Nephron (organoid): ENCODE measurements at regions not wholly inside any gene's neighbourhood (a gene's known extent, or its start where the extent isn't known, plus 50 kb on each side); places are given as distances from the start of the nearest gene placed in this dataset.

Source experiments
- H3K27ac Mint-ChIP-seq, 3 experiments: 2 replicates each; pipeline ENCODE4 v1.8.0; 2020; ENCODE audit warnings: mixed read lengths in 3 of 3, mild to moderate bottlenecking in 2 of 3, moderate library complexity in 1 of 3
- H3K27me3 Mint-ChIP-seq: 2 replicates; pipeline ENCODE4 v1.8.0; 2021; ENCODE audit warnings: low read depth, mild to moderate bottlenecking, moderate library complexity, mixed read lengths
- H3K36me3 Mint-ChIP-seq: 2 replicates; pipeline ENCODE4 v1.8.0; 2020; ENCODE audit warnings: low read depth, mixed read lengths
- H3K4me1 Mint-ChIP-seq: 2 replicates; pipeline ENCODE4 v1.8.0; 2020; ENCODE audit warnings: mixed read lengths
- H3K4me3 Mint-ChIP-seq, 3 experiments: 2 replicates each; pipeline ENCODE4 v1.8.0; 2020; ENCODE audit warnings: mild to moderate bottlenecking in 3 of 3, mixed read lengths in 3 of 3, moderate library complexity in 2 of 3
- H3K9me3 Mint-ChIP-seq: 2 replicates; pipeline ENCODE4 v1.8.0; 2020; ENCODE audit warnings: mixed read lengths
- CTCF ChIP-seq, 3 experiments: fragments of 200-600 bp; sonication (generic); IDR thresholded peaks; one replicate each; pipeline ENCODE4 v1.5.0; 2021; ENCODE audit warnings: antibody characterized with exemption in 3 of 3; ENCODE audit not compliant: unreplicated experiment in 3 of 3

- peaks cover 9% of the 10 kb centered on the region for H3K27me3 Mint-ChIP-seq
- no peak for TF ChIP-seq CTCF (IDR thresholded peaks at IDR 0.05; ENCODE audit: unreplicated experiment in 3 of 3)
- no peaks in the 10 kb centered on the region for H3K36me3 Mint-ChIP-seq
- H3K27ac Mint-ChIP-seq = no peak overlapping the region
- no peak overlapping the region for H3K4me3 Mint-ChIP-seq
- H3K9me3 Mint-ChIP-seq = no peaks in the 10 kb centered on the region
- H3K4me1 Mint-ChIP-seq = no peaks in the 10 kb centered on the region
Measured at GRCh38 chr5:92822183-92822582, 758.8 kb downstream of the NR2F1-AS1 start.

- H3K4me1 Mint-ChIP-seq = no peaks in the 10 kb centered on the region
- no peaks in the 10 kb centered on the region for H3K9me3 Mint-ChIP-seq
- H3K27ac Mint-ChIP-seq = no peak overlapping the region
- TF ChIP-seq CTCF (IDR thresholded peaks at IDR 0.05; ENCODE audit: unreplicated experiment in 3 of 3) = no peak
- H3K36me3 Mint-ChIP-seq = no peaks in the 10 kb centered on the region
- peaks cover 4% of the 10 kb centered on the region for H3K27me3 Mint-ChIP-seq
- no peak overlapping the region for H3K4me3 Mint-ChIP-seq
Measured at GRCh38 chr5:92809855-92810465, 771.1 kb downstream of the NR2F1-AS1 start.

- Mint-ChIP-seq H3K9me3 (no peaks in the 10 kb centered on the region), H3K27me3 (peaks cover 4% of the 10 kb centered on the region), H3K27ac (no peak overlapping the region), H3K4me3 (no peak overlapping the region), H3K4me1 (no peaks in the 10 kb centered on the region), H3K36me3 (no peaks in the 10 kb centered on the region)
- no peak for TF ChIP-seq CTCF (IDR thresholded peaks at IDR 0.05; ENCODE audit: unreplicated experiment in 3 of 3)
Measured at GRCh38 chr5:92808474-92808873, 772.5 kb downstream of the NR2F1-AS1 start.

GRCh38 chr5:92807085-92807484, 773.9 kb downstream of the NR2F1-AS1 start:
- H3K36me3 Mint-ChIP-seq = no peaks in the 10 kb centered on the region
- H3K27me3 Mint-ChIP-seq = peaks cover 7% of the 10 kb centered on the region
- no peak overlapping the region for H3K4me3 Mint-ChIP-seq
- H3K4me1 Mint-ChIP-seq = peaks cover 4% of the 10 kb centered on the region
- H3K9me3 Mint-ChIP-seq = no peaks in the 10 kb centered on the region
- H3K27ac Mint-ChIP-seq = no peak overlapping the region
- TF ChIP-seq CTCF (IDR thresholded peaks at IDR 0.05; ENCODE audit: unreplicated experiment in 3 of 3) = no peak

GRCh38 chr5:92805446-92805845, 775.6 kb downstream of the NR2F1-AS1 start:
- peaks cover 8% of the 10 kb centered on the region for H3K27me3 Mint-ChIP-seq
- H3K4me3 Mint-ChIP-seq = no peak overlapping the region
- no peaks in the 10 kb centered on the region for H3K36me3 Mint-ChIP-seq
- peaks cover 18% of the 10 kb centered on the region for H3K4me1 Mint-ChIP-seq
- no peak for TF ChIP-seq CTCF (IDR thresholded peaks at IDR 0.05; ENCODE audit: unreplicated experiment in 3 of 3)
- no peaks in the 10 kb centered on the region for H3K9me3 Mint-ChIP-seq
- H3K27ac Mint-ChIP-seq = no peak overlapping the region

GRCh38 chr5:92801911-92802310, 779.1 kb downstream of the NR2F1-AS1 start:
- no peaks in the 10 kb centered on the region for H3K36me3 Mint-ChIP-seq
- peaks cover 26% of the 10 kb centered on the region for H3K4me1 Mint-ChIP-seq
- H3K4me3 Mint-ChIP-seq = peak overlapping the region; percentile 57 to 76 (median 60)
- peaks cover 8% of the 10 kb centered on the region for H3K27me3 Mint-ChIP-seq
- TF ChIP-seq CTCF (IDR thresholded peaks at IDR 0.05; ENCODE audit: unreplicated experiment in 3 of 3) = no peak
- peak overlapping the region; percentile 35 to 83 (median 83) for H3K27ac Mint-ChIP-seq
- peaks cover 7% of the 10 kb centered on the region for H3K9me3 Mint-ChIP-seq
